ENCODE measurements at regions not wholly inside any gene's neighbourhood (a gene's known extent, or its start where the extent isn't known, plus 50 kb on each side); places are given as distances from the start of the nearest gene placed in this dataset.

GRCh38 chr7:156220078-156220605 lies 407.9 kb upstream of the SHH start:
- no peak for DNase-seq
- no peak for TF ChIP-seq CTCF (IDR thresholded peaks at IDR 0.05)

GRCh38 chr7:156219307-156220077 lies 407.2 kb upstream of the SHH start:
- no peak for TF ChIP-seq CTCF (IDR thresholded peaks at IDR 0.05)
- H3K9me3 ChIP-seq = no peaks in the 10 kb centered on the region
- H3K36me3 ChIP-seq = no peaks in the 10 kb centered on the region
- H3K27me3 ChIP-seq = no peaks in the 10 kb centered on the region
- H3K27ac ChIP-seq = no peak overlapping the region
- intact Hi-C loops (cut with DNase I; ENCODE audit: low total_unique reads) = no loop called here
- H3K4me1 ChIP-seq = no peaks in the 10 kb centered on the region
- DNase-seq = no peak
- no peak overlapping the region for H3K4me3 ChIP-seq

More at GRCh38 chr7:156220078-156220605, 407.9 kb upstream of the SHH start:
- no peak overlapping the region for H3K27ac ChIP-seq
- intact Hi-C loops (cut with DNase I; ENCODE audit: low total_unique reads) = no loop called here
- H3K36me3 ChIP-seq = no peaks in the 10 kb centered on the region
- no peaks in the 10 kb centered on the region for H3K4me1 ChIP-seq
- H3K27me3 ChIP-seq = no peaks in the 10 kb centered on the region
- H3K4me3 ChIP-seq = no peak overlapping the region
- no peaks in the 10 kb centered on the region for H3K9me3 ChIP-seq

GRCh38 chr7:156218544-156219306 lies 406.5 kb upstream of the SHH start:
- no peaks in the 10 kb centered on the region for H3K4me1 ChIP-seq
- TF ChIP-seq CTCF (IDR thresholded peaks at IDR 0.05) = no peak
- H3K27ac ChIP-seq = no peak overlapping the region
- no peak overlapping the region for H3K4me3 ChIP-seq
- intact Hi-C loops (cut with DNase I; ENCODE audit: low total_unique reads) = no loop called here
- H3K36me3 ChIP-seq = no peaks in the 10 kb centered on the region
- no peaks in the 10 kb centered on the region for H3K27me3 ChIP-seq
- H3K9me3 ChIP-seq = no peaks in the 10 kb centered on the region
- DNase-seq = no peak

GRCh38 chr7:156217803-156218202 lies 405.5 kb upstream of the SHH start:
- H3K4me1 ChIP-seq = no peaks in the 10 kb centered on the region
- no peak for DNase-seq
- no peaks in the 10 kb centered on the region for H3K36me3 ChIP-seq
- TF ChIP-seq CTCF (IDR thresholded peaks at IDR 0.05) = no peak
- no peak overlapping the region for H3K4me3 ChIP-seq
- no peaks in the 10 kb centered on the region for H3K9me3 ChIP-seq
- intact Hi-C loops (cut with DNase I; ENCODE audit: low total_unique reads) = no loop called here
- H3K27me3 ChIP-seq = no peaks in the 10 kb centered on the region
- no peak overlapping the region for H3K27ac ChIP-seq

GRCh38 chr7:156209087-156209486 lies 396.8 kb upstream of the SHH start:
- intact Hi-C loops (cut with DNase I; ENCODE audit: low total_unique reads) = no loop called here
- no peaks in the 10 kb centered on the region for H3K4me1 ChIP-seq
- no peaks in the 10 kb centered on the region for H3K9me3 ChIP-seq
- no peak overlapping the region for H3K4me3 ChIP-seq
- no peak for DNase-seq
- TF ChIP-seq CTCF (IDR thresholded peaks at IDR 0.05) = no peak
- H3K27ac ChIP-seq = no peak overlapping the region
- H3K27me3 ChIP-seq = no peaks in the 10 kb centered on the region
- no peaks in the 10 kb centered on the region for H3K36me3 ChIP-seq
